Ascending aorta (tissue), 2 donors: ENCODE measurements at regions not wholly inside any gene's neighbourhood (a gene's known extent, or its start where the extent isn't known, plus 50 kb on each side); places are given as distances from the start of the nearest gene placed in this dataset.

ENCODE experiments used
- DNase-seq, 2 donors: peaks; one replicate each; pipeline ENCODE4 v3.0.0-alpha.2; 2019; ENCODE audit warnings: low spot score in 2 of 2
- H3K27ac ChIP-seq, 2 donors: fragments of 200-600 bp; sonication (generic); one replicate each; pipeline ENCODE4 v1.5.1; 2016 to 2017; ENCODE audit warnings: mild to moderate bottlenecking in 1 of 2
- H3K27me3 ChIP-seq: fragments of 200-600 bp; sonication (generic); one replicate; pipeline ENCODE4 v1.5.1; 2017
- H3K36me3 ChIP-seq, 2 donors: fragments of 200-600 bp; sonication (generic); one replicate each; pipeline ENCODE4 v1.5.1; 2016
- H3K4me1 ChIP-seq, 2 donors: fragments of 200-600 bp; sonication (generic); one replicate each; pipeline ENCODE4 v1.5.1; 2016 to 2017; ENCODE audit warnings: mild to moderate bottlenecking in 1 of 2
- H3K4me3 ChIP-seq, 2 donors: fragments of 200-600 bp; sonication (generic); one replicate each; pipeline ENCODE4 v1.5.1; 2016 to 2017; ENCODE audit warnings: mild to moderate bottlenecking in 1 of 2
- H3K9me3 ChIP-seq, 2 donors: fragments of 200-600 bp; sonication (generic); one replicate each; pipeline ENCODE4 v1.5.1; 2016
- CTCF ChIP-seq, 3 experiments: fragments of 200-600 bp in 2 of 3; fragments of 450-650 bp in 1 of 3; sonication (generic) in 2 of 3; IDR thresholded peaks; one replicate each; pipeline ENCODE4 v1.5.1; 2016 to 2019; ENCODE audit warnings: antibody characterized with exemption in 3 of 3, mild to moderate bottlenecking in 1 of 3, moderate library complexity in 1 of 3
- intact Hi-C: fragments of 100-400 bp; cut with DNase I; formaldehyde crosslinking; loops from one replicate; pipeline ENCODE4 v1.15.1; 2023

DNA sequence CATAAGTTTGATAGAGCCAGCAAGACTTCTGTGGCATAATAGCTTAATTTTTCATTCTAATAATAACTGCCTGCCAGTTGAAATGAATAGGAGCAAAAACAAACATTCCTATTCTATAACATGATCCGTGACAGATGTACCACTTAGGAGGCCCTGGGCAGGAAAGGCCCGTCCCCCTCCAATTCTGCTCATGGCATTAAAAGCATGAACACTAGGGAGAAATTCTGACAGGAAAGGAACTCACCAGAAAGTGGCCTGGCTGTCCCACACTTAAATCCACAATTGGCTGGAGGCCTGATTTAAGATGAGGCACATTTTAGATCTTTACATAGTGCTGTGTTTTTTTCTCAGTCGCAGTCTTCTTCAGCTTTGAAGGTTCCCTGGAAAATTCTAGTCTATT, 261.9 kb upstream of the ETAA1 start:
- TF ChIP-seq CTCF (IDR thresholded peaks at IDR 0.05) = no peak
- intact Hi-C loops = no loop called here

GRCh38 chr2:67137699-67138098, 259.4 kb upstream of the ETAA1 start:
- Histone ChIP-seq H3K36me3 (no peaks in the 10 kb centered on the region), H3K4me1 (no peaks in the 10 kb centered on the region), H3K27me3 (no peaks in the 10 kb centered on the region), H3K4me3 (no peak overlapping the region), H3K9me3 (no peaks in the 10 kb centered on the region), H3K27ac (no peak overlapping the region)
- TF ChIP-seq CTCF (IDR thresholded peaks at IDR 0.05) = no peak
- intact Hi-C loops = no loop called here
- DNase-seq = no peak

More for the DNA sequence above, 261.9 kb upstream of the ETAA1 start:
- Histone ChIP-seq H3K9me3 (no peaks in the 10 kb centered on the region), H3K27ac (no peak overlapping the region), H3K27me3 (no peaks in the 10 kb centered on the region), H3K36me3 (no peaks in the 10 kb centered on the region), H3K4me3 (no peak overlapping the region), H3K4me1 (no peaks in the 10 kb centered on the region)
- no peak for DNase-seq

DNA sequence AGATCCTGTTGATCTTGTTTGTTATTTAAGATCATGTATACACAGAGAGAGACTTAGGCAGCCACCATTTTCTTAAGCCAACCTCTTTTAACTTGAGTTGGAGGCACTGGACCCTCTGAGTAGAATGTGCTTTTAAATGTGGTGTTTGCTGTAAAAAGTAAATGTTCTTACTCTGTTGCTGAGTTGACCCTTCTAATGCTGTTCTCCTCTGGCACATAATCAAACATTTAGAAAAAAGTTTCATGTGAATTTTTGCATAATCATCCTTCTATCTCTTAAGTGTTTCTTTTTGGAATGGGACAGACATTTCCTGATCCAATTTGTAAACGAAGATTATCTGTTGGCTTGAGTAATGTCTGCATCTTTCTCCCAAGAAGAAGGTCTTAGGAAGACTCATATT, 255.1 kb upstream of the ETAA1 start:
- Histone ChIP-seq H3K9me3 (no peaks in the 10 kb centered on the region), H3K27ac (no peak overlapping the region), H3K27me3 (no peaks in the 10 kb centered on the region), H3K4me1 (no peaks in the 10 kb centered on the region), H3K4me3 (no peak overlapping the region), H3K36me3 (no peaks in the 10 kb centered on the region)
- intact Hi-C loops = no loop called here
- no peak for TF ChIP-seq CTCF (IDR thresholded peaks at IDR 0.05)
- DNase-seq = no peak

DNA sequence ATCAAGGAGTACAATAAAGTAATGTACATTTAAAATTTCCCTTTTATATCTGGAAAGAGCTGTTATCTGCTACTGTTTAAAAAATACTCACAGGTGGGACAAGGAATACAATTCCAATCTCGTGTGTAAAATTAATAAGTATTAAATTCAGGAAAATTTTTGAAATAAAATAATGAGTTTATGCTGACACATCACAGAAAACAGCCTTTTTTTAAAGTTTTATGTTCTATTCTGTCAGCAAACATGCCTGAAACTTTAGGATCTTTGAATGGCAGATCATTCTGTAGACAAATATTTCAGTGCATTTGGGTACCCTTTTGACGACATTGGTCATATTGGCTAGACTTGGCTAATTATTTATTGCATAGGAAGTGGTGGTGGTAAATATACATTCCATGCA, 254.4 kb upstream of the ETAA1 start:
- H3K36me3 ChIP-seq = no peaks in the 10 kb centered on the region
- intact Hi-C loops = no loop called here
- no peaks in the 10 kb centered on the region for H3K27me3 ChIP-seq
- H3K4me3 ChIP-seq = no peak overlapping the region
- no peaks in the 10 kb centered on the region for H3K4me1 ChIP-seq
- DNase-seq = no peak
- no peak overlapping the region for H3K27ac ChIP-seq
- TF ChIP-seq CTCF (IDR thresholded peaks at IDR 0.05) = no peak
- H3K9me3 ChIP-seq = no peaks in the 10 kb centered on the region

GRCh38 chr2:67145851-67146250, 251.3 kb upstream of the ETAA1 start:
- TF ChIP-seq CTCF (IDR thresholded peaks at IDR 0.05) = no peak
- Histone ChIP-seq H3K4me3 (no peak overlapping the region), H3K9me3 (no peaks in the 10 kb centered on the region), H3K27ac (no peak overlapping the region), H3K36me3 (no peaks in the 10 kb centered on the region), H3K27me3 (no peaks in the 10 kb centered on the region), H3K4me1 (no peaks in the 10 kb centered on the region)
- DNase-seq = no peak
- intact Hi-C loops = no loop called here

DNA sequence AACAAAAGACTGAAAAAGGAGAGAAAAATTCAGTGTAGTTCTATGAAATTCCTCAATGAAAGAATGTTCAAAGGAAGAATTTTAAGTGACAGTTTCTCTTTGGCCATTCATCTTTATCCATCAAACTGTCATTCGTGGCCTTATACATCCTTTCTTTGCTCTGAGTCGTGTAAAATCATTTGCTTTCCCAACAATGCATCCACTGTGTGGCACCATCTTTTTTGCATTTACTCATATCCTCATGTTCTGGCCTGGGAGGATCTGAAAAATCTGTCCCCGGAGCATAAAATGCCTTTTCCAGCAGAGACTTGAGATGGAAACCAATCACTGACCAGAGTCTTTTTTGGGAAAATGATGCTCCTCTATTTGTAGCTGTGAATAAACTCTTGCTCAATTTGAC, 240.3 kb upstream of the ETAA1 start:
- H3K4me3 ChIP-seq = no peak overlapping the region
- intact Hi-C loops = no loop called here

More for the DNA sequence above, 240.3 kb upstream of the ETAA1 start:
- no peak for TF ChIP-seq CTCF (IDR thresholded peaks at IDR 0.05)
- no peaks in the 10 kb centered on the region for H3K9me3 ChIP-seq
- H3K27ac ChIP-seq = no peak overlapping the region
- no peaks in the 10 kb centered on the region for H3K4me1 ChIP-seq
- H3K27me3 ChIP-seq = no peaks in the 10 kb centered on the region
- no peak for DNase-seq
- no peaks in the 10 kb centered on the region for H3K36me3 ChIP-seq
